Stimulated activated CD4-positive, alpha-beta T cell treated with anti-CD3 and anti-CD28 coated beads, Interleukin-4, amount 100 ng/mL, for 48 hours (primary cell): ENCODE measurements at regions not wholly inside any gene's neighbourhood (a gene's known extent, or its start where the extent isn't known, plus 50 kb on each side); places are given as distances from the start of the nearest gene placed in this dataset.
"Not testable (repeated sequence)": the region's sequence is repeated elsewhere in the genome, so short reads cannot be mapped to it uniquely, and the experiment has no call there.

ENCODE experiments used
- DNase-seq, 2 donors: peaks; one replicate each; pipeline ENCODE4 v3.0.0-alpha.2; 2020; ENCODE audit warnings: low read depth in 2 of 2

- DNase-seq: no peak
These were observed 263.1 kb downstream of the MSX2 start for GRCh38 chr5:174987443-174988012.

DNA sequence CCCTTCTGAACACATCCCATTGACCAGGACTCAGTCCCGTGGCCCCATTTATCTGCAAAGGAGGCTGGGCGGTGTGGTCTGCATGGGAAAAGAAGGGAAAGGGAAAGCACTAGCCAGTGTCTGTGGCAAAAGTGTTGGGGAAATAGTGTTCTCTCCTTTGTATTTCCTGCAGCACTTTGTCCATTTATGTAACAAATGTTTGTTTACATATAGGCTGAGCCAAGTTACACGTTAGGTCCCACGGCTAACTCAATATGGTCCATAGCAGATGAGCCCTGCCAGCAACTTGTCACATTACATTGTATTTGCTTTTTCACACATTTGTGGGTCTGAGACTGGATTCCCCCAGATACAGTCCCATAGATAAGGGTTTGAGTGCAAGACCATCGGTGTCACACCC, 260.5 kb downstream of the MSX2 start:
- DNase-seq: no peak

GRCh38 chr5:174982485-174982884, 258.1 kb downstream of the MSX2 start:
- DNase-seq: no peak

DNA sequence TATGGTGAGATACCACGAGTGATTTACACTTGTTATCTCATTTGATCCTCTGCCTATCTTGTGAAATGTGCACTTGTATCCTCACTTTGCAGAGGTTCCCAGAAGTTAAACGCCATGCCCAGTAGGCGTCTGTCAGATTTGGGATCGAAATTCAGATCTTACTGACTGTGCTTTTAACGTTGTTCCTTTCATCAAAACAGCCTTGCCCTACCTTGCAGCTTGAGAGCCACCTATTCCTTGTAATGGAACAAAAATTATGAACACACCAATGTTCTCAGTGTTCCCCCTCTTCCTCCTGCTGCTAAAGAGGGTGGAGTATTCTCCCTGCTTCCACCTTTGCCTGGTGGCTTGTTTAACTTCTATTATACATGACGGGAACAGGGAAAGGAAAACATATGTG, 257.0 kb downstream of the MSX2 start:
- no peak for DNase-seq

DNA sequence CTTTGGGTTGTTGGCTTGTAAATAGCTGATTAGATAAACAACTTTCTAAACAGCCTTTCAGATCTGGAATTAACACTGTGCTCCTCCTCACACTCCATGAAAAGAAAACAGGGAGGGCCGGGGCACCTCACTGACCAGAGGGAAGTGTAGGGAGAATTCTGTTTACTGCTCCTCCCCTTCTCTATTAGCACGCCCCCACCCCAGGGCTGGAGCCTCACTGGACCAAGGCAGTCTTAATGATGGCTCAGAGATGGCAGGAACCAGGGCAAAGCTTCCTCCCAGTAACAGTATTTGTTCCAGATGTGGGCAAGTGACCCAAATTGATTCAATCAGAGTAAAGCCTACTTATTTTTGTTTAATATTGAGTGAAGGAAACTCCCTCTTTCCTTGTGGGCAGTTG, 256.6 kb downstream of the MSX2 start:
- DNase-seq: no peak

GRCh38 chr5:174972291-174972690, 247.9 kb downstream of the MSX2 start:
- DNase-seq: no peak

DNA sequence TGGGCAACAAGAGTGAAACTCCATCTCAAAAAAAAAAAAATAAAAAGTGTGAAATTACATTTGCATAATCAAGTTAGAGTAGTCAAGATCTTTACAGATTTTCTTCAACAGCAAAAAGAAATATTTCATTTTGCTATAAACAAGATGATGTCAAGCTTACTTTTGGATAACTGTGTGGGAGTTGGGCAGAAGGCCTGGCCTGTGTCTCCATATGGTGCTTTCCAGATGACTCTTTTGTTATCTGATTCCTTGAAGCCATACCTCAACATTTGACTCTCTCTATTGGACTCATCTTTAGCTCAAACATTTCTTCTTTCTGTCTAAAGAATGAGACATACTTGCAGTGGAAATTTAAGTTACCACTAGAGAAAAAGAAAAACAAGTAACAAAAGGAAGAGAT, 246.8 kb downstream of the MSX2 start:
- DNase-seq: no peak

DNA sequence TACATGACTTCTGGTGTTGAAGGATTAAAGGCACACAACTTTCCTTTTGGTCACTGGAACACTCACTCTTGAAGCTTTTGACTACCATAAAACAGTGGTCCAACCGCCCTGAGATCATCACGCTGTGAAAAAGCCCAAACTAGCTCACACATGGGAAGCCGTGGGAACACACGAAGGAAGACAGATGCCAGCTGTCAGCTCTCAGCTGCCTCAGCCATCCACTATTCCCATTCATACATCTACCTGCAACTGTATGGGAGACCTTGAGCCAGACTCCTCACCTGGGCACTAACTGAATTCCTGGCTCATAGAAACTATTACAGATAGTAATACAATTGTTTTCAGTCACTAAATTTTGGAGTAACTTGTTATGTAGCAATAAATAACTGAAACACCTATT, 246.1 kb downstream of the MSX2 start:
- DNase-seq: no peak

GRCh38 chr5:174953871-174954270, 229.5 kb downstream of the MSX2 start:
- no peak for DNase-seq

DNA sequence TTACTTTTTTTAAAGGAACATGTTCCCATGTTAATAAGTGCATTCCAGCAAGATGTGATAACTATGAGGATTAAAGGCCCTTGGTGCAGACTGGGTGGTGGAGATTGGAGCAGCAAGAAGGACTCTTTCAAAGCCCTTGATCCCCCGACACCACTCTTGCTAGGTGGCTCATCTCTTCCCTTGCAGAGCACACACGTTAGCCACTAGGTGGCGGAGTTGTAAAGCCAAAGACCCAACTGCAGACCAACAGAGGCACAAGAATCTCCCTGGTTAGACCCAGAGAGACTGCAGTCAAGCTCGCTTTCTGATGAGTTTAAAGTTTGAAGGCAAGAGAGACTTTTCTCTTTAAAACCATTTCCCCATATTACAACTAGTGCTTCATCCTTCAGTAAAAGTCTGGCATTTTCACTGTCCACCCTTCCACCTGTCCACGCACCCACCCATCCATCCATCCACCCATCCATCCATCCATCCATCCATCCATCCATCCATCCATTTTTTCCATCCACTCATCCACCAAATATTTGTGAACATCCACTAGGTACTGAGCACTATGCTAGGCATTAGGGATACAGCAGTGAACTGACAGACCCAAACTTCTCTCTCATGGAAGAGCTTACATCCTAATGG, 226.9 kb downstream of the MSX2 start:
- peak; percentile 20 to 35 for DNase-seq

DNA sequence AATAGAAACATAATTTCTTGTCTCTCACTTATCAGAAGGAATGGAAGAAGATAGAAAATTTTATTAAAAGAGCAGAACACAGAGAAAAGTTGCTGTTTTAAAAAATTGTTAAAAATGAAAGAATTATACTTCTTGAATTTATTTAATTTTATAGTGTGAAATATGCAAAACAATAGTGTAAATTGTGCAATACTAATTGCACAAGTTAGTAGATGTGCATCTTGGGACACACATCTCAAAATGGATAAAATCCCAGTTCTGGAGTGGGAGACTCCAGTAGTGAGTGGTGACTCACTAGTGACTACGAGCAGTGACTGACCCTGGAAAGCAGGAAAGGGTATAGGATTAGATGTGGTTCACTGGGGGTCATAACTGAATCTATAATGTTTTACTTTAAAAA, 223.2 kb downstream of the MSX2 start:
- no peak for DNase-seq

GRCh38 chr5:174945853-174946252, 221.5 kb downstream of the MSX2 start:
- DNase-seq: no peak

- no peak for DNase-seq
These were observed 219.4 kb downstream of the MSX2 start for GRCh38 chr5:174943785-174944184.

DNA sequence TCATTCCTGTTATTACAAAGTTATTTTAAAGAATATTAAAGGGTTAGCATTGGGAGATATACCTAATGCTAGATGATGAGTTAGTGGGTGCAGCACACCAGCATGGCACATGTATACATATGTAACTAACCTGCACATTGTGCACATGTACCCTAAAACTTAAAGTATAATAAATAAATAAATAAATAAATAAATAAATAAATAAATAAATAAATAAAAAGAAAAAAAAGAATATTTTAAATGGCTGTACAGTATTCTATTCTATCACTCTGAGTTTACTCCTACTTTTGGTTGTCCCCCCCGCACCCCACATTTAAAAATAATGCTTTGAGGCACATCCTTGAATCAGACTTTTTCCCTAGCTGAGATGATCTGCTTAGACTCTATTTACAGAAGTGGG, 218.6 kb downstream of the MSX2 start:
- not testable (repeated sequence) for DNase-seq

GRCh38 chr5:174937201-174938123, 213.1 kb downstream of the MSX2 start:
- DNase-seq: no peak

GRCh38 chr5:174935854-174936474, 211.6 kb downstream of the MSX2 start:
- peak; percentile 11 to 37 for DNase-seq

GRCh38 chr5:174931033-174931432, 206.7 kb downstream of the MSX2 start:
- DNase-seq: not testable (repeated sequence)

DNA sequence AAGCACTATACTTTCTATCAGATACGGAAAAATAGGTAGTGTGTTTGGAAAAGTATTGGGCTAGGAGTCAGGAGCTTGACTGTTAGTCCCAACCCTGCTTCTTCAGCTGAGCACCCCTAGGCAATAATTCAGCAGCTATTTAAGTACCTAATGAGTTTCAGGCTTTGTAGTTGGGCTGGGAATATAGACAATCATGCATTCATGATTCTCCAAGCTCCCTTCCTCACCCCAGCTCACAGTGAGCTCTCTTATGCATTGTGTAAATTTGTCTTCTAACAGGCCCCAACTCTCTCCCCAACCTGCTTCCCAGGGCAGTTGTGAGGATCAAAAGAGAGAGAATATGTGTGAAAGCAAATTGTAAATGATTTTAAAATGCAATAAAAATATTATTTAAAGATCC, 201.2 kb downstream of the MSX2 start:
- DNase-seq: no peak

- no peak for DNase-seq
These were observed 198.6 kb downstream of the MSX2 start for GRCh38 chr5:174922955-174923354.

- no peak for DNase-seq
These were observed 196.6 kb downstream of the MSX2 start for GRCh38 chr5:174920906-174921550.

GRCh38 chr5:174919351-174919750, 195.0 kb downstream of the MSX2 start:
- no peak for DNase-seq

GRCh38 chr5:174918655-174919054, 194.3 kb downstream of the MSX2 start:
- DNase-seq: no peak
